Endothelial cell of umbilical vein (primary cell): ENCODE measurements at regions not wholly inside any gene's neighbourhood (a gene's known extent, or its start where the extent isn't known, plus 50 kb on each side); places are given as distances from the start of the nearest gene placed in this dataset.

Source experiments
- BruUV-seq: library from RNA; stranded (reverse); fragments of 400-500 nt; replicated peaks from 2 replicates; lab custom pipeline; 2021; lab: Mats Ljungman, UMichigan
- CTCF ChIA-PET: fragments of 300-600, 350-600 bp; sonication (Branson Sonifier 250); formaldehyde crosslinking; loops from one replicate; lab custom pipeline; 2021; ENCODE audit warnings: antibody characterized with exemption, inconsistent platforms; lab: Charles Lee
- POLR2A ChIA-PET: fragments of 300-600, 350-600 bp; sonication (Branson Sonifier 250); formaldehyde crosslinking; loops from one replicate; lab custom pipeline; 2021; ENCODE audit warnings: antibody characterized with exemption, inconsistent platforms; lab: Charles Lee
- DNase-seq: peaks from one replicate; pipeline ENCODE4 v3.0.0-alpha.2; 2011; ENCODE audit warnings: low read depth, low spot score
- FAIRE-seq: peaks from 2 replicates; lab custom pipeline; 2011; peaks lifted over from hg19 to GRCh38; lab: Jason Lieb, UNC
- H2AFZ ChIP-seq: 2 replicates; pipeline ENCODE4 v1.6.0; 2012; ENCODE audit warnings: low read depth, low read length, control low read depth, inconsistent platforms
- H3K27ac ChIP-seq: 2 replicates; pipeline ENCODE4 v1.5.1; 2011; ENCODE audit warnings: low read depth, mild to moderate bottlenecking, control low read depth, low read length, moderate library complexity; ENCODE audit not compliant: insufficient read depth
- H3K27me3 ChIP-seq, 2 experiments: 2 replicates each; pipeline versions ENCODE4 v1.6.0 to v1.6.1; 2011; ENCODE audit warnings: low read length in 2 of 2, mixed read lengths in 1 of 2; ENCODE audit not compliant: control insufficient read depth in 2 of 2, insufficient read depth in 2 of 2
- H3K36me3 ChIP-seq, 2 experiments: 2 replicates in 1 of 2; 3 replicates in 1 of 2; pipeline ENCODE4 v1.5.1; 2011; ENCODE audit warnings: low read length in 2 of 2, mild to moderate bottlenecking in 1 of 2, moderate library complexity in 1 of 2; ENCODE audit not compliant: control insufficient read depth in 2 of 2, insufficient read depth in 2 of 2; ENCODE audit errors: extremely low read depth in 1 of 2
- H3K4me1 ChIP-seq: 3 replicates; pipeline ENCODE4 v1.5.1; 2011; ENCODE audit warnings: mild to moderate bottlenecking, low read length; ENCODE audit not compliant: control insufficient read depth, insufficient read depth; ENCODE audit errors: extremely low read depth
- H3K4me2 ChIP-seq: 2 replicates; pipeline ENCODE4 v1.6.1; 2011; ENCODE audit warnings: low read length, control low read depth, mixed read lengths; ENCODE audit not compliant: insufficient read depth
- H3K4me3 ChIP-seq, 3 experiments: fragments of 200-600 bp in 1 of 3; sonication (generic), shearing (Covaris generic) in 1 of 3; replicated peaks in 1 of 3; 2 replicates each; pipeline ENCODE4 v1.5.1; 2011 to 2016; ENCODE audit warnings: control low read depth in 3 of 3, low read length in 3 of 3, mild to moderate bottlenecking in 2 of 3, inconsistent platforms in 1 of 3, low read depth in 1 of 3, moderate library complexity in 1 of 3; ENCODE audit not compliant: insufficient read depth in 1 of 3
- H3K79me2 ChIP-seq: 2 replicates; pipeline ENCODE4 v1.6.0; 2012; ENCODE audit warnings: low read length, inconsistent platforms; ENCODE audit not compliant: control insufficient read depth, insufficient read depth
- H3K9ac ChIP-seq: replicated peaks from 2 replicates; pipeline ENCODE3; 2011; ENCODE audit warnings: low read length, control low read depth; ENCODE audit not compliant: insufficient read depth; ENCODE audit errors: extremely low read depth
- H3K9me1 ChIP-seq: replicated peaks from 3 replicates; pipeline ENCODE4 v1.6.0; 2011; ENCODE audit warnings: mild to moderate bottlenecking, low read length; ENCODE audit not compliant: control insufficient read depth, insufficient read depth; ENCODE audit errors: extremely low read depth
- H3K9me3 ChIP-seq: replicated peaks from 2 replicates; pipeline ENCODE4 v1.5.1; 2012; ENCODE audit warnings: low read length, inconsistent platforms; ENCODE audit not compliant: control insufficient read depth, insufficient read depth
- H4K20me1 ChIP-seq: replicated peaks from 2 replicates; pipeline ENCODE3; 2011; ENCODE audit warnings: mild to moderate bottlenecking, low read length; ENCODE audit not compliant: control insufficient read depth, insufficient read depth; ENCODE audit errors: extremely low read depth
- CTCF ChIP-seq, 2 donors: IDR thresholded peaks; 1 replicate in 1 of 2; 2 replicates in 1 of 2; pipeline ENCODE4 v1.5.1; 2011; ENCODE audit warnings: low read length in 2 of 2, mild to moderate bottlenecking in 2 of 2, moderate library complexity in 2 of 2, control low read depth in 1 of 2, inconsistent platforms in 1 of 2, low read depth in 1 of 2; ENCODE audit not compliant: insufficient read depth in 1 of 2; ENCODE audit errors: extremely low read depth in 1 of 2
- EZH2 ChIP-seq: IDR thresholded peaks from 2 replicates; pipeline ENCODE4 v1.6.1; 2012; ENCODE audit warnings: borderline replicate concordance, low read depth, mild to moderate bottlenecking, moderate library complexity, low read length, inconsistent platforms; ENCODE audit not compliant: severe bottlenecking
- FOS ChIP-seq: IDR thresholded peaks from 2 replicates; pipeline ENCODE4 v1.6.1; 2011; ENCODE audit warnings: mild to moderate bottlenecking, low read length, moderate library complexity, borderline replicate concordance; ENCODE audit not compliant: insufficient read depth
- GATA2 ChIP-seq: IDR thresholded peaks from 2 replicates; pipeline ENCODE4 v1.7.0; 2011; ENCODE audit warnings: low read depth, mild to moderate bottlenecking, moderate library complexity, mixed read lengths, low read length; ENCODE audit not compliant: insufficient read length, insufficient read depth
- JUN ChIP-seq: IDR thresholded peaks from 2 replicates; pipeline ENCODE4 v1.6.1; 2011; ENCODE audit warnings: borderline replicate concordance, low read depth; ENCODE audit not compliant: insufficient read length, insufficient read depth
- MYC ChIP-seq: IDR thresholded peaks from one replicate; pipeline ENCODE4 v1.6.1; 2011; ENCODE audit warnings: mild to moderate bottlenecking, low read depth, low read length
- POLR2A ChIP-seq: IDR thresholded peaks from 2 replicates; pipeline ENCODE4 v1.6.1; 2012; ENCODE audit warnings: low read depth, mild to moderate bottlenecking, control low read depth, low read length
- POLR2AphosphoS5 ChIP-seq: IDR thresholded peaks from 2 replicates; pipeline ENCODE4 v1.6.1; 2012; ENCODE audit warnings: low read depth, mild to moderate bottlenecking, control low read depth, low read length, moderate library complexity; ENCODE audit not compliant: insufficient read depth
- dilution Hi-C: fragments of 300-500 bp; cut with MboI; formaldehyde crosslinking; loops from one replicate; pipeline ENCODE4 v1.15.0; 2019; ENCODE audit warnings: low sequenced_read_pairs; ENCODE audit not compliant: extremely low pct_ligation_motif_present
- intact Hi-C: fragments of 100-400 bp; cut with micrococcal nuclease; formaldehyde crosslinking; loops from one replicate; pipeline ENCODE4 v1.10.0; 2022
- TF ChIP-seq, protein P1 (sequence below): IDR thresholded peaks from 2 replicates; pipeline ENCODE4 v1.6.1; 2011; ENCODE audit not compliant: insufficient read depth, insufficient read length

DNA sequence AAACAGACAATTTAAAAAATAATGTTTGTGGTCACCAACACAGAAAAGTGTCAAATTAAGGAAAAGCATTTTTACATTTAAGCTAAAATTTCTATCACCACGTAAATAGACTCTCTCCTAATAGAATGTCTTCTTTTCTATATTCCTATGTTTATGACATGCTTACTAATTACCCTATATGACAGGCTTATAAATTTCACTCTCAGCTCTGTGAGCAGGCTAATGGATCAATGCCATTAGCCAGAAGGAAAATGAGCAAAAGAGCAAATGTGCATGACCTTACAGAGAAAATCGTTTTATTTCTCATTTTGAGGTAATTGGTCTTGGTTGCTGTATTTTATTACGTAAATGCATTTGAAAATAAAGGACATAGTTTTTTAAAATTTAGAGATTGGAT is 209.7 kb downstream of the TMX3 start:
- dilution Hi-C loops: no loop called here

More for the DNA sequence above, 209.7 kb downstream of the TMX3 start:
- intact Hi-C loops: no loop called here
- no peak overlapping the region for H3K4me2 ChIP-seq
- H3K9ac ChIP-seq: no peak overlapping the region
- H4K20me1 ChIP-seq: no peaks in the 10 kb centered on the region
- H3K27me3 ChIP-seq: no peaks in the 10 kb centered on the region
- ChIA-PET CTCF (no interaction called here), POLR2A (no interaction called here)
- TF ChIP-seq CTCF (IDR thresholded peaks at IDR 0.05; ENCODE audit: extremely low read depth in 1 of 2, insufficient read depth in 1 of 2, low read depth in 1 of 2, low read length in 2 of 2) (no peak), GATA2 (no peak), POLR2AphosphoS5 (no peak), EZH2 (no peak), POLR2A (no peak), JUN (no peak), FOS (no peak), MYC (no peak)
- TF ChIP-seq, protein P1, sequence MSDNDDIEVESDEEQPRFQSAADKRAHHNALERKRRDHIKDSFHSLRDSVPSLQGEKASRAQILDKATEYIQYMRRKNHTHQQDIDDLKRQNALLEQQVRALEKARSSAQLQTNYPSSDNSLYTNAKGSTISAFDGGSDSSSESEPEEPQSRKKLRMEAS: no peak
- H3K79me2 ChIP-seq: no peaks in the 10 kb centered on the region
- FAIRE-seq (no peak), DNase-seq (no peak)
- H3K9me3 ChIP-seq: no peaks in the 10 kb centered on the region
- H3K36me3 ChIP-seq: no peaks in the 10 kb centered on the region
- no TSS peak for BruUV-seq
- H2AFZ ChIP-seq: no peak overlapping the region
- no peak overlapping the region for H3K4me3 ChIP-seq
- H3K4me1 ChIP-seq: no peaks in the 10 kb centered on the region
- H3K9me1 ChIP-seq: no peaks in the 10 kb centered on the region
- no peak overlapping the region for H3K27ac ChIP-seq
